Keratinocyte (primary cell): ENCODE measurements at regions not wholly inside any gene's neighbourhood (a gene's known extent, or its start where the extent isn't known, plus 50 kb on each side); places are given as distances from the start of the nearest gene placed in this dataset.

Source experiments
- EZH2 ChIP-seq: IDR thresholded peaks from one replicate; pipeline ENCODE4 v1.6.1; 2012; ENCODE audit warnings: inconsistent platforms, mild to moderate bottlenecking, low read length, moderate library complexity
- TF ChIP-seq, protein P1 (sequence below), 3 experiments: IDR thresholded peaks in 1 of 3; conservative IDR thresholded peaks in 1 of 3; optimal IDR thresholded peaks in 1 of 3; 2 replicates in 2 of 3; 3 replicates in 1 of 3; pipeline versions ENCODE3 to v1.5.1; 2011; ENCODE audit warnings: low read length in 3 of 3, mild to moderate bottlenecking in 3 of 3, moderate library complexity in 2 of 3, control low read depth in 1 of 3, inconsistent platforms in 1 of 3; ENCODE audit not compliant: insufficient read depth in 2 of 3; ENCODE audit errors: extremely low read depth in 1 of 3

GRCh38 chr6:8623441-8623840 is 188.1 kb upstream of the SLC35B3 start:
- no peak for TF ChIP-seq EZH2
- TF ChIP-seq, protein P1, sequence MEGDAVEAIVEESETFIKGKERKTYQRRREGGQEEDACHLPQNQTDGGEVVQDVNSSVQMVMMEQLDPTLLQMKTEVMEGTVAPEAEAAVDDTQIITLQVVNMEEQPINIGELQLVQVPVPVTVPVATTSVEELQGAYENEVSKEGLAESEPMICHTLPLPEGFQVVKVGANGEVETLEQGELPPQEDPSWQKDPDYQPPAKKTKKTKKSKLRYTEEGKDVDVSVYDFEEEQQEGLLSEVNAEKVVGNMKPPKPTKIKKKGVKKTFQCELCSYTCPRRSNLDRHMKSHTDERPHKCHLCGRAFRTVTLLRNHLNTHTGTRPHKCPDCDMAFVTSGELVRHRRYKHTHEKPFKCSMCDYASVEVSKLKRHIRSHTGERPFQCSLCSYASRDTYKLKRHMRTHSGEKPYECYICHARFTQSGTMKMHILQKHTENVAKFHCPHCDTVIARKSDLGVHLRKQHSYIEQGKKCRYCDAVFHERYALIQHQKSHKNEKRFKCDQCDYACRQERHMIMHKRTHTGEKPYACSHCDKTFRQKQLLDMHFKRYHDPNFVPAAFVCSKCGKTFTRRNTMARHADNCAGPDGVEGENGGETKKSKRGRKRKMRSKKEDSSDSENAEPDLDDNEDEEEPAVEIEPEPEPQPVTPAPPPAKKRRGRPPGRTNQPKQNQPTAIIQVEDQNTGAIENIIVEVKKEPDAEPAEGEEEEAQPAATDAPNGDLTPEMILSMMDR (optimal IDR thresholded peaks at IDR 0.05 in 1 of 3, IDR thresholded peaks at IDR 0.05 in 1 of 3, conservative IDR thresholded peaks at IDR 0.05 in 1 of 3; ENCODE audit: extremely low read depth in 1 of 3, insufficient read depth in 2 of 3, low read length in 3 of 3) = no peak
